Tongue (tissue), 1 donor: ENCODE measurements at regions not wholly inside any gene's neighbourhood (a gene's known extent, or its start where the extent isn't known, plus 50 kb on each side); places are given as distances from the start of the nearest gene placed in this dataset.

Source experiments
- DNase-seq: peaks from one replicate; pipeline ENCODE4 v3.0.0-alpha.2; 2015

DNA sequence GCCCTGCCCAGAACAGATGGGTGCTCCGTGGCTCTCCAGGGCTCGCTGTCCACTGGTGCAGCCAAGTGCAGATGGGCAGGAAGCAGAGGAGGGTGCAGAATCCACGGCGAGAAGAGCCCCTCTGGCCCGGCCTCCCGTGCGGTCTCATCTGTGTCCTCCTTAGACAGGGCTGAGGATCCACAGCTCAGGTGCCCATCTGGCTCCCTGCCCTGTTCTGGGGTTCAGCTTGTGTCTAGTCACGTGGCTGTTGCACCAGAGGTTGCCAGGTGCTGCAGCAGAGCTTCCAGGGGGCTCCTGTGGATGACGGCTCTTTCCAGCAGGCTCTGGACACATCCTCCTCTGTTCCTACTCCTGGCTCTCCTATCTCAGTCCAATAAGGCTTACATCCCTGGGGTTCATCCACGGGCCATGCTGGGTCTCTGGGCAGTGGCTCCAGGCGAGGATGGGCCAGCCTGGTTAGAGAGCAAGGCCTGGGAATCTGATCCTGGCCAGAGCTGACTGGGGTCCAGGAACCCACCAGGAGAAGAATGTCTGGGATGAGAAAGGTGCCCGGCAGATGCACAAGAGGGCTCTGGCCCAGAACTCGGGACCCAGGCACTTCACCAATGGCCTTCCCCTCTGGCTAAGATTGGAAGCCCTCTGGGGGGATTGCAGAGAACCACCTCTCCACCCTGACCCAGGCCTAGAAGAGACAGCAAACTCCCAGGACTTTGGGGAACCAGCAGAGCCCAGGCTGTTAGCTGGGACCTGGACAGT, 116.3 kb upstream of the ID2 start:
- no peak for DNase-seq

DNA sequence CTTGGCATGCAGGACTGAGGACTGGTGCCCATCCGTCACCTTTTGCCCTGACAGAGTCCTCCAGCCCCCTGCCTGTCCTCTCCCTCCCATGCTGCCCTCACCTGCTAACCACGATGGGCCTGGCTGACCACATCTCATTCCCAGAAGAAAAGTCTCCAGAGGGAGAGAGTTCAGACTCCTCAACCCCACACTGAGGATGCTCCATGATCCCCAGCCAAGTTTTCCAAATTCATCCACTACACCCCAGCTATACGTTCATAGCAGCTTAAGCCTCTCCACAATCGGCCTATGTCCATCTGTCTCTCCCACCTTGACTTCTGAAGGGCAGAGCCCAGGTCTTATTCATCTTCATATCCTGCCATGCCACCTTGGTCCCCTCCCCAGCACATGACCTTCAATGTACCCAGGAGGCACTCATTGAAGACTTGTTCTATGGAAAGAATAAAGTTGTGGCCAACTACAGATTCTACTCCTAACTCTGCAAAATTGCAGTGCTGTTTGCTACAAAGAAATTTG, 115.6 kb upstream of the ID2 start:
- DNase-seq: no peak

DNA sequence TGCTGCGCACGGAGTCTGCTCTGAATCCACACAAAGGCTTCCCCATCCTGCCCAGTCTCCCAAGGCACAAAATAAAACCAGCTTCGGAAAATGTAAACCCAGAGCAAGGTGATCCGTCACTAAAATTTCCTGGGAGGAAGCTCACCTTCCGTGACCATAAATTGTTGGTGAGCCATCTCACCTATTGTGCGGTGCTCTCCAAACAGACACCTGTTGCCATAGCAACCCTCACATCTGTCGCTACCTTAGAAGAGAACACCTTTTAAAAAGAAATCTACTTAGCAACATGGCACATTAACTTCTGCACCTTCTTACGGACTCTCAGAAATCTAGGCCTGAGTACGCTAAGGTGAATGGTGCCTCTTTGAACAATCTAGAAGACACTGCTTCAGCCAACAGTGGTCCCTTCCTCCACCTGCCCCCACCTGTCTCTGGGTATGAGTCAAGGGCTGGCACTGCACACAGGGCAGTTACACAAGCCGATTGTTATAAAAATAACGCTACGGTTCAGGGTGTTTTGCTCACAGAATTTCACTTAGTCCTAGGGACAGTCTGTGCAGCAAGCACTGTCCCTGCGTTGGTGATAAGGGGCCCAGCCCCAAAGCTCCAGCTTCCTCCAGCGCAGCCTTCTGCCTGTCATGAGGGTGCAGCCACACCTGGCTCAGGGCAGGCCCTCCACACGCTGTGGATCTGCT, 114.9 kb upstream of the ID2 start:
- no peak for DNase-seq

DNA sequence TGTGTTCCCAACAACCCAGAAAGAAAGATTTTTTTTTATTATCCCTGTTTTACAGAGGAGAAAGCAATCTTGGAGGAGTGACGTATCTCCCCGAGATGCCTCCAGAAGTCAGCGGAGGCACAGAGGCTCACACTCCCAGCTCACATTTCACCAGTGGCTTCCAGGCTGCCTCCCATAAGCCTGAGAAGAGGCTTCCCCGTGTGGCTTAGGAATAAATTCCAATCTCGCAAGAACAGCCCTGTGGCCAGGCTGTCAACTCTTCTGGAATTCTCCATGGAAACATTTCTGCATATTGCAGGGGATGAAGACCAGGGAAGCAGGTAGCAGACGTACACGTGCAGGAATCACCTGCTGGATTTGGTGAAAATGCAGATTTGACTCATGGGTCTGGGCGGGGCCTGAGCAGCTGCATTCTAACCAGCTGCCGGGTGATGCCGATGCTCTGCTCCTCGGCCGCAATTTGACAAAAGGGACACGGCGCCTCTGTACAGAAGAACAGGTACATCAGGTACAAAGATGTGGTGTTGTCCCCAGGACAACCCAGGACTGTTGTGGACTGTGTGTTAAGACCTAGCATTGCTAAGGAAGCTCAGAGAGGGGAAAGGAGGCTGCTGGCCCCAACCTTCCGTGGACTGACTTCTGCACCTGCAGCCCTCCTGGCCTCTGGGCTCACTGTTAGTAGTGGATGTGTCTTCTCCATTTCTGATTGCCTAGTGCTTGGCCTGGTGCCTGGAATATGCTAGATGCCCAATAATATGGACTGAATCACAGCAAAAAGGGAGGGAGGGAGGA, 114.2 kb upstream of the ID2 start:
- DNase-seq: peak; percentile 24

DNA sequence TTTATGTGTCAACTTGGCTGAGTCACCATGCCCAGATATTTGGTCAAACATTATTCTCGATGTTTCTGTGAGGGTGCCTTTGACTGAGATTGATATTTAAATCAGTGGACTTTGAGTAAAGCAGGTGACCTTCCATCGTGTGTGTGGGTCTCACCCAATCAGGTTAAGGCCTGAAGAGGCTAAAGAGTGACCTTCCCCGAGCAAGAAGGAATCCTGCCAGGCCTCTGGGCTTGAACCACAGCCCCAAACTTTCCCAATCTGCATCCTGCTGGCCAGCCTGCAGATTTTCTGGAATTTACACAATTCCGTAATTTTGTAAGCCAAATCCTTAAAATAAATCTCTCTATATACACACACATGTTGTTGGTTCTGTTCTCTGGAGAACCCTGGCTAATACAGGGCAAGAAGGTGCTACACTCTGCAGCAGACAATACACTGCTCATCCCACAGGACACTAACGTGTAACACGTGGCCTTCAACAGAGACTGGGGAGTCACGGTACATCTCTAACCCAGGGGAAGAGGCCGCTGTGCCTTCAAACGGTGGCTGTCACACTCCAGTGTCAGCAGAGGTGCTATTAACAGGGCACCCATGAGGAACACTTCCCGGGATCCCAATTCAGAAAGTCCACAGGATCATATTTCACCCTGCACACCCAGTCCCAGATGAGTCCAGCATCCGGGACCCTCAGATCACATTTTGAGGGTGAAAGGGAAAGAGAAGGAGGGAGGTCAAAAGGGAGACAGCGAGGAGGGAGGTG, 113.1 kb upstream of the ID2 start:
- DNase-seq: no peak

DNA sequence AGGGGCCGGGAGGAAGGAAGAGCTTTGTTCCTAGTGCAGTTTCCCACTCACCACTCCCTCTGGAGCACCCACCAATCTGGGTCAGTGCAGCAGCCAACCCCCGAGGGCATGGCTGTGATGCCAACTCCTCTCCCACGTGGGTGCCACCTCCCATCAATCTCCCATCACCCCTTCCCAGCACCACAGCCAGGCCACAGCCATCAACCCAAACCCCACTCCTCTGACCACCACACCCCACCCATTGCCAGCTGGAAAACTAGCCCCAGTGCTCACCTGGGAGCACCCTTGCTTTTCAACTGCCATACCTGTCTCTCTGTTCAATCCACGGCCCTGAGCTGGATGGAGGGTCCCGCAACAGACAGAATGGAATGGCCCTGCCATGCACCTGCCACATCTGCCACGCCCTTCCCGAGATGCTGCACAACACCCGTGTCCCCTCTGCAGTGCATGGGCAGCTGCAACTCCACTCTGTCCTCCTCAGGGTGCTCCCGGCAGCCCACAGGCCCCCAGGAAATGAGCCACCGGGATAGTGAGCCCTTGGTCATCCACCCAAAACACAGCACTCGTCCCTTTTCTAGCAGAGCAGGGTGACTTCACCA, 112.4 kb upstream of the ID2 start:
- DNase-seq: no peak

DNA sequence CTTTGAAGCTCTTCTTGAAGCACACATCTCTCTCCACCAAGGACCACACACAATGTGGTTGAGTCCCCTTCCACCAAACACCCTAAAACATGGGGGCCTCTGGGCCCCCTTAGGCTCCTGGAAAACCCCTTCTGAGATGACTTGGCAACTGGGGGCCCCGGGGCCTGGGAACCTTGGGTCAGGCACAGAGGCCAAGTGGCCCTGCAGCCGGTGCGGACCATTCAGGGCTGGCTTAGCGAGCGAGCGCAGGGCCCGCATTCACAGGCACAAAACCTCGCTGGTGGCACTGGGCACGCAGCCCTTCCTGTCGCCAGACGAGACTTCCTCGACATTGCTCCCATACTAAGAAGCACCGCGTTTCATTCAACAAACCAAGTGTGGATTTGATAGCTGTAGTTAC, 111.2 kb upstream of the ID2 start:
- no peak for DNase-seq

DNA sequence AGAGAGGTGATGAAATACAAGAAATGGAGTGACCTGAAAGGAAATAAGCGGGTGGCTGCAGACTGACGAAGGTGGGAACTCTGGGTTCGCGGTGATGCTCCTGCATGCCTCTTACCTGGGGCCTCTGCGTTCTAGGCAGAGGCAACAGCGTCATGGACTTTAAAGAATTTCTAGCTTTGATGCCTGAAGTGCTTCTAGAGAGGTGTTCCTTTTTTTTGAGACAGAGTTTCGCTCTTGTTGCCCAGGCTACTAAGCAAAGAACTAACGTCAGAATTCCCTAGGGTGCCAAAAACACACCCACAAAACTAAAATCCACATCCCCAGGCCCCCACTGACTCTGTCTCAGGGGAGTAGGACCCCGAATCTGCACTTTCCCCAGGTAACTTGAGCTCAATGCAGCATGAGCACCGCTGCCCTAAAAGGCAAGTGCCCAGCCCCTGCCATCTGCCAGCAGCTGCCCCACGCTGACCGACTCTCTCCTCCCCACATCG, 110.5 kb upstream of the ID2 start:
- no peak for DNase-seq

DNA sequence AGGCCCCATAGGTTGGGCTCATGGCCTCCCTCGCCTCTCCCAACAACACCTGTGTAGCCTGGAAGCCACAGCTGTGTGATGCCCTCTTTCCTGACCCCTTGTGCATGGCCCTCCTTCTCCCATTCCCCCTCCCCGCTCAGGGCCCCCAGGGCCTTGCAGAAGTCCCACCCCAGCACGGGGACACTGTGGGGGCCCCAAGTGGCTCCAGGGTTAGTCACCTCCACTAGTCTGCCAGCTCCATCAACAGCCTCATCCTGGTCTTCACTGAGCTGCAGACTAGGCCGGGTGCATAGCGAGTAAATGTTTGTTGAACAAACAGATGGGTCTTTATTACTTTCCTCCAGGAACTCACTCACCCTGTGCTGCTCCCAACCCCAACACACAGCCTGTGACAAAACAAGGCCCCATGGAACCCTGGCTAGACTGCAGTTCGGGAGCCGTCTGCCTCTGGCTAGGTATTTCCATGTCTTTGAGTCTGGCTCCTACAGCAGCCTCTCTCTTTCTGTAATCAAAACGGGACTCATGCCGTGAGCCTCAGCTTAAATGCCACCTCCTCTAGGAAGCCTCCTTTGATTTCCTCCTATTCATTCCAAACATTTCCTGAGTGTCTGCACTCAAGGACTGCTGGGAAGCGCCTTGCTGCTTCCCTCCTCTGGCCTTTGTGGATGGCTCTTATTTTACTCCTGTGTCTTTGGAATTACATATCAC, 109.9 kb upstream of the ID2 start:
- no peak for DNase-seq

DNA sequence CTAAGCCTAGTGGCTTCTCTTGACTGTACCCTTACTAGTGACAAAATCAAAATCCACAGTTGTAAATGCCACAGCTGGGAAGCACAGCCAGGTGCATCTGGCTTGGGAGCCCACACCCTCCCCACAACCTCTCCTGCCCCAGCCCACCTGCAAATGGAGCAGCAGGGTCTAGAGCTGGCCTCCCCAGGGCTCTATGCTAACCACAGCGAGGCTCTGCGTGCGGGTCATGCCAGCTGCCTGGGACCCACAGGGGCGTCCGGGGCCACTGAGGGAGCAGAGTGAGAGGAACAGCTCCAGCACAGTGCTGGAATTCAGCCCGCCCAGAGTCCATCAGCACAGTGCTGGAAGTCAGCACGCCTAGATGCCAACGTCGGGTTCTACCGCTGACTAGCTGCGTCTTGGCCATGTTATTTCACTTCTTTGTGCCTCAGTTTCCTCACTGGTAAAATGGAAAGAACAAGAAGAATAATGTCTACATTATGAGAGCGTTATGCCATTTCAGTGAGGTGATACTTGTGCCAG, 109.1 kb upstream of the ID2 start:
- no peak for DNase-seq

DNA sequence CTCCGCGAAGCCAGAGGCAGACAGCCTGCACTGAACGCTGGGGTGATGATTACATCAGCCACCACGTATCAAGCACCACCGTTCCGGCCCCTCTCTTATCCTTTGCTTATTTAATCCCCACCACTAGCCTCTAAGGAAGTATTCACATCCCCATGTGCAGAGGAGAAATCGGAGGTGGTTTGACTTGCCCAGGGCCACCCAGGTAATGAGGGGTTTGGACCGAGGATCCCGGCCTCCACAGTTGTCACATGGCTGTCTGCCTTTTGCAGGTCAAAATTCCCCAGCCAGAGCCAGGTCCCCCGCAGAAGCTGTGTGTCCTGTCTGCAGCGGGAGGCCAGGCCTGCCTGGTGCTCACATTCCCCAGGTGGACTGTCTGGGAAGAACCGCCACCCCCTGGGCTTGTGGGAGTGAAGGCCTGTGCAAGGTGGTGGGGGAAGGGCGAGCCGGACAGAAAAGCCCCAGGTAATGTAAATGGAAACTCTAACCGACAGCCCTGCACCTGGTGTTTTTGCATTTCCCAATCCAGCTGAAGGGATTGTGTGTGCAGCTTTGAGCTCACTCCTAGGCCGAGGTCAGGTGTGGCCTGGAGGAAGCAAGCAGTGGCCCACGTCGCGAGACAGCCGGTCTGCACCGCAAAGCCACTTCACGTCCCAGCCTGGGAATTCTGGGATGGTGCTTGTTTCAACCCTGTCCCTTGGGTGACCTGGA, 108.5 kb upstream of the ID2 start:
- DNase-seq: peak; percentile 25

DNA sequence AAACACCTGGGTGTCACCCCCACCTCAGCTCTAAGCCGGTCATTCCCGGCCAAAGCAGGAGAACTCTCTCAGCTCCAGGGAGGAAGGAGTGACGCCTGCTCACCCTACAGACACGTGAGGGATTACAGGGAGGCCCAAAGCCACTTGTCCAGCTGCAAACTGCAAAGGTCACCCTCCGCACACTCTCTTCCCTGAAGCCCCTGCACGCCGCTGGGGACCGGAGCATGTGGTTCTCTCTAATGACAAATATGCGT, 108.0 kb upstream of the ID2 start:
- DNase-seq: no peak

DNA sequence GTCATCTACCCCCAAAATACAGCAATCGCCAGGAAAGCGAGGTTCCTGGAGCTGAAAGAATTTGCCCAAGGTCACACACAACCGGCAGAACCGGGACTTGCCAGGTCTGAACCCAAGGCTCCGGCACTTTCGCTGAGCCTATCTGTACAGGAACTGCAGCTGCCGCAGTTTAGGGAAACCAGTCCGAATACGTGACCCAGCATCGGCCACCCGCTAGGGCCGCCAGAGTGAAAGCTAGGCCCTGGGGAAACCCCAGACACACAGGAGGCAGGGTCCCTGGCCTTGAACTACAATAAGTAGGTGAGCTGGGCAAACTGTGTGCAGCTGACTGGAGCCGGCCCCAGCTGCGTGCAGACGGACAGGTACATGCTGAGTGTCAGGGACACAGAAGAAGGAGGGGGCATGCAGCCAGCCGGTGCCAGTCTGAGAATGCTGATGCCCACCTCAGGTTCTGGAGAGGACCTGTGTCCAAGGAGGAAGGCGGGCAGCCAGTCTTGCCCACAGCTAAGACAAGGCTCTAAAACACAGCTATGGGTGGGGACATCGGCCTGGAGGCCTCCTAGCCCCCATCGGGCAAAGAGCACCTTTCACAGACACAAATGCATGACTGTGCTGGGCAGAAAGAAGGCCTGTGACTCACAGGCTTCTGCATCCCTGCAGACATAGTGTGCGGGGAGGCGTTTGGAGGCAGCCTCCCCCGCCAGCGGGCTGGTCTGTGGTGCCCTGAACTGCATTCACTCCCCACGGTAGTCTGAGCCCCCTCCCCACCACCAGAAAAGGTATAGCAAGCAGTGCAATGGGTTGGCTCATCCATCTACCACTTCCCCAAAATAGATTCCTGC, 107.4 kb upstream of the ID2 start:
- DNase-seq: no peak

DNA sequence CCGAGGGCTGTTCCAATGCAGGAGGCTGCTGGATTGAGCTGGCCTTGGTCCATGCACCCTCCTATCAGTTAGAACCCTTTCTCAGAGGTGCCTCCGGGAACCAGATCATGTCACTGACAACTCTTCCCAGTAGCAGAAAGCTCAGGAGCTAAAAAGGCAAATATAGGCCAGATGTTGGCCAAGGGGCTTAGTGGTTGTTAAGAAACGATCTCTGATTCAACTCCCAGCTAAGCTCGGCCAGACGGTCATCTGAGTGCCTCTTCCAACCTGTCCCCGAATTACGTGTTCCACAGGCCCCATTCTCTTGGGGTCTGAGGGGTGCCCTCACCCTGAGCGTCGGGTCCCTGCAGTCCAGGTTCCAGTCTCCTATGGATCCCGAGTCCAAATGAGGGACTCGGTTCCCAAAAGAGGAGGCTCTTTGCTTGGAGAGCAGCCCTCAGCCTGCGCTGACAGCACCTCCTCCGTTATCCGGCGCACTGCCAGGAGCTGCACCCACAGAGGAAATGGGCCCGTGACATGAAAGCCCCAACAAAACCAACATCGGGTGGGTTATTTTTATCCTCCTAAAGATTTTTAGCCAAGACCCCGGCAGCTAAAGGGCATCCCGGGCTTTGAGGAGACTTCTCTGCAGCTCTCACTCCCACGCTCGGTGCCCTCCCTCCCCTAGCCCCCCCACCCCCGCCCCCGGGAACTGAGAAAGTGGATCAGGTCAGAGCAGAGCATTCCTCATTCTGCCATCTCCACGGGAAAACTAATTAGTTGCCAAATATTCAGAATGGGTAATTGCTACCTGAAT, 106.6 kb upstream of the ID2 start:
- no peak for DNase-seq

DNA sequence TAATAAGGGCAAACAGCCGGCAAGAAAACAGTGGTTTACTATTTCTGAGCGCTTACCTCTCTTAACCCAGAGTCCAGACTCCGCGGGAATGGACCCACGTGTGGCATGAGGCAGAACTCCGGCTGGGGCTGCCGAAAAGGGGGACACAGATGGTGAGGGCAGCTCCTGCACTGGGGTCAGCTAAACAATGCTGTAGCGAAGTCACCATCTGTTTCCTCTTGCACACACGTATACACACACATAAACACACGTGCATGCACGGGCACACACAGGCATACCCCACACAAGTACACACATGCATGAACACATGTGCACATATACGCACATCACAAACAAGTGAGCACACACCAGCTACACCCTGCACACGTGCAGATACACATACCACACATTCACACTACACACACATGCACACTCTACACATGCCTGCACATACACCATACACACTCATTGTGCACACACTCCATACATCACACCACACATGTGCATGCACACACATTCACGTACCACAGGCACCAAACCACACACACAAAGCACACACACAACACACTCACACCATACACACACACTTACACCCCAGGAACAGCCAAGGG, 105.9 kb upstream of the ID2 start:
- DNase-seq: no peak

DNA sequence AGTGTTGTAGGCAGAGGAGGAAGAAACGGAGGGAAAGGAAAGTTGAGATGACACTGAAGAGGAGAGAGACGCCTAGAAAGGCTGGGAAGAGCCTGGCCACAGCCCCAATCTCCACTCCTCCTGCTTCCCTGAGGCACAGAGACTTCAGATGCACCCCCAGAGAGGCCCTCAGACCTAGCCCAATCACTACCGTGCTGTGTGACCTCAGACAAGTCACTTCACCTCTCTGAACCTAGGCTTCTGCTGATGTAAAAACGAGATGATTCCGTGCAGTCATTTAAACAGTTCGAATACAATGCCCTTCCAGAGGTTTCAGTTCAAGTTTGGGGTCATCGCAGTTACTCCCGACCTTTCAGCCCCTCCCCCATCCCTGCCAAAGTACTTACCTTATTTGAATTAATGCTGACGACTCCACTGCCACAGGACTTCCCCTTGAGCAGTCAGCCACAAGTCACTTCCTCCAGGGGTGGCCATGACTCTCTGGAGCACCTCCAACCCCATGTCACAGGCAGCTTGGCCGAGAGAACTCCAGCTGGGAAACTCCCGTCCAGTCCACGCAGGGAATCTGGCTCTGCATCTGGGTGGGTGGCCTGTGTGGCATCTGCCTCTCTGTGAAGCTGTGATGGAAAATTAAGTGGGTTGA, 105.2 kb upstream of the ID2 start:
- DNase-seq: no peak

DNA sequence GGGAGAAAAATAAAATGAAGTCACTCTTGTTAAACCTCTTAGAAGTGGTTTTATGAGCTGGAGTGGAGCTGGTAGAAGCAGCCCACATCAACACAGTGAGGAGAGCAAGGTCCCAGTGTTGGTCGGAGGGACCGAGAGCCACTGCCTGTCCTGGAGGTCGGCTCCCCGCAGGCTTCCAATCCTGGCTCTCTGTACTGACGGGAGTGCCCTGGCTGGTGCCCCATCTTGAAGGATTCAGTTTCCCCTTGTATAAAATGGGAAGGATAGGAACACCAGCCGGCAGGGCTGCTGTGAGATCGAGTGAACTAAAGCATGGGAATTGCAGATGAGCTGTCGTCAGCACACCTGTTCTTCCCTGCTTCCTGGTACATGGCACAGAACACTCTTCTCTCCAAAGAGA, 104.3 kb upstream of the ID2 start:
- no peak for DNase-seq
